COR-L47 (cell line): ENCODE measurements at regions not wholly inside any gene's neighbourhood (a gene's known extent, or its start where the extent isn't known, plus 50 kb on each side); places are given as distances from the start of the nearest gene placed in this dataset.

Experiments used
- DNase-seq: peaks from one replicate; lab custom pipeline; 2025; lab: John Stamatoyannopoulos, UW

DNA sequence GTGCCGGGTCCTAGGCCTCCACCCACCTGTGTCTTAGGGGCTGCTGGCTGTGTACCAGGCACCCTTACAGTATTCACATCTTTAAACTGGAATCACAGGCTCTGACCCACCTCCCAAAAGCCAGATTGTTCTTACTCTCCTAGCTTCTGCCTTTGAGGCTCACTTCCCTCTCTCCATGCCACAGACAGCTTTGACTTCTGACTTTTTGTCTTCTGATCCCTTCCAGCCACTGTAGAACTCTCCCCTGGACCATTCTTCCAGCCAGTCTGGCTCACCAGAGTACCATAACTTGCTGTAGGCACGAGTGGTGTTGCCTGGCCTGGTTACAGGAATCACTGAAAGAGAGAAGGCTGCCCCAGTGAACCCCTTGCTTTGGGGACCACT, 58.1 kb upstream of the STUM start:
- no peak for DNase-seq

DNA sequence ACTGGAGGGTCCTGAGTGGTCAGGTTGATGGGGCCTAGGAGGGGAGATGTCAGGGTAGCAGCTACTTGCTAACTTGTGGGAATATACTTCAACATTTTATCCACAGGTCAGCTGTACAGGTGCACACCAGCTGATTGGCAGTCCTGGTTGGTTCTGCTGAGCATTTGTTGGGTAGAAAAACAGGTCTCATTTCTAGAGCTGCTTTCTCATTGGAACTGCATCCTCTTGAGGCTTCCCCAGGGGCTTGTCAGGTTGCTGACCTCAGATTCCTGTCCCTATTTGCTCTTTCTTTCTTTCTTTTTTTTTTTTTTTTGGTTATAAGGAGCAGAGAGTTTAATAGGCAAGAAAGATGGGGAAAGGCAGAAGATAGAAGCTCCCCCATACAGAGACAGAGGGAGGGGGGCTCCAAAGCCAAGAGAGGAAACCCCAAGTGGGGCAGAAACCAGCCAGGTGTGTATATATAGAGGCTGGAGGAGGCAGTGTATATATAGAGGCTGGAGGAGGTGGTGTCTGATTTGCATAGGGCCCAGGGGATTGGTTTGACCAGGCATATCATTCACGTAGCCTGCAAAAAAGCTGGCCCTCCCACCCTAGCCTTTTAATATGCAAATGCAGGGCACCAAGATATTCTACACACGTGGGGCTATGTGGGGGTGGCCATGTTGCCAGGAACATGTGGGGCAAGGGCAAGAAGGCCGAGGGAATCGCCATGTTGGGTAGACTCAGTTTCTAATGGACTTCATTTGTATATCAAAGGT, 57.3 kb upstream of the STUM start:
- no peak for DNase-seq

DNA sequence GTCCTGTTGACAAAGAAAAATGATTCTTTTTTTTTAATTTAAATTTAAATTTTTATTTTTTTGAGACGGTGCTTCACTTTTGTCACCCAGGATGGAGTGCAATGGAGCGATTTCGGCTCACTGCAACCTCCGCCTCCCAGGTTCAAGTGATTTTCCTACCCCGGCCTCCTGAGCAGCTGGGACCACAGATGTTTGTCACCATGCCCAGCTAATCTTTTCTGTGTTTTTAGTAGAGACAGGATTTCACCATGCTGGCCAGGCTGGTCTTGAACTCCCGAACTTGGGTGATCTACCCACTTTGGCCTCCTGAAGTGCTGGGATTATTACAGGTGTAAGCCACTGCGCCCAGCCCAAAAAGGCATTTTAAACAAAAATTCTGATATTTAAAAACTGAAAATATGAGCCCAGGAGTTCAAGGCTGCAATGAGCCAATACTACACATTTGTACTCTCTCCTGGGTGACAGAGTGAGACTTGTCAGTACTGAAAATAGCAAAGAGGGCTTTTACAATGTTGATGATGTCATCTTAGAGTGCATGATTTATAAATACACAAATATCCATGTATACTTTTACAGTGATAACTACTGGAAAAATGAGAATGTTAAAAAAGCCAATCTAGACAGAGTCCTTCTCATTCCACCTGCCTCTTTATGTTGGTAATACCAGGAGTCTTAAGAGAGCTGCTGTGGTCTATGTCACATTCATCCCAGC, 56.0 kb upstream of the STUM start:
- DNase-seq = no peak

- DNase-seq = no peak
Measured at GRCh38 chr1:226494092-226494609, 54.4 kb upstream of the STUM start.

DNA sequence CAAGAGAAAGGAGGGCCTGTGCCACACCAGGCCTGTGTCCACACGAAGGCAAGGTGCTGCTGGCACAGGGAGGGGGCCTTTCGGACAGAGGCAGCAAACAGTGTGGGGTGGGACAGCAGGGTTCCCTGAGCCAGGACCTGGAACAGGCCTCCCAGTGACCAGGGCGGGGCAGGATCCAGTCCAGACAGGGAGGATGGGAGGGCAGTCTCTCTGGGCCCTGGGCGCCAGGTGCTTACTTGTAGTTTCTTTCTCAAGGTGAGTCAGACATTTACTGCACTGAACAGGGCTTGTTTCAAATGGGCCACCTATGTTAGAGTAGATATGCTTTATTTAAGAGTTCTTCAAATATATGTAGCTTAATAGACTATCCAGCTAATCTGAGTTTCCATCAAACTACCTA, 52.8 kb upstream of the STUM start:
- DNase-seq = no peak

- no peak for DNase-seq
Measured at GRCh38 chr1:226496453-226497015, 52.0 kb upstream of the STUM start.

DNA sequence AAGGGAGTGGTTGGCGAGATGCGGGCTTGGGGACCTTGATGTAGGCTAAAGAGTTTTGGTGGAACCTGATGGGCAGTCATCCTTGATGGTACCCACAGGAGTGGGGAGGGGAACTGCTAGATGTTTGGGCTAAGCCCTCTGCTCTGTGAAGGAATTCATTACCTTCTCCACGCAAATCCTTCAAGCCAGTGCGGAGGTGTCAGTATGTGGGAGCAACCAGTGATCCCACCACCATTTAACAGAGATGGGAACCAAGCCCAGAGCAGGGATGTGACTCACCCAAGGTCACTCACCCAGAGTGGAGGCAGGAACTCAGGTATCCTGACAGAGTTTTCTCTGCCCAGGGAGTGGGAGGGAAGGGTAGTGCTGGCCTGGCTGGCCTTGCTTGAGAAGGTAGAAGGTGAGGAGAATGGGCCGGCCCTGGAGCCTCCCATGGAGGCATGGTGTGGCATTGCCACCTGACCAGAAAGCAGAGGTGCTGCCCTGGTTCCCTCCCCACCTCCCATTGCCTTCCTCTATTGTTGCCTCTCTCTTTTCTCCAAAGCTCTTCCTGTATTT, 51.2 kb upstream of the STUM start:
- no peak for DNase-seq

DNA sequence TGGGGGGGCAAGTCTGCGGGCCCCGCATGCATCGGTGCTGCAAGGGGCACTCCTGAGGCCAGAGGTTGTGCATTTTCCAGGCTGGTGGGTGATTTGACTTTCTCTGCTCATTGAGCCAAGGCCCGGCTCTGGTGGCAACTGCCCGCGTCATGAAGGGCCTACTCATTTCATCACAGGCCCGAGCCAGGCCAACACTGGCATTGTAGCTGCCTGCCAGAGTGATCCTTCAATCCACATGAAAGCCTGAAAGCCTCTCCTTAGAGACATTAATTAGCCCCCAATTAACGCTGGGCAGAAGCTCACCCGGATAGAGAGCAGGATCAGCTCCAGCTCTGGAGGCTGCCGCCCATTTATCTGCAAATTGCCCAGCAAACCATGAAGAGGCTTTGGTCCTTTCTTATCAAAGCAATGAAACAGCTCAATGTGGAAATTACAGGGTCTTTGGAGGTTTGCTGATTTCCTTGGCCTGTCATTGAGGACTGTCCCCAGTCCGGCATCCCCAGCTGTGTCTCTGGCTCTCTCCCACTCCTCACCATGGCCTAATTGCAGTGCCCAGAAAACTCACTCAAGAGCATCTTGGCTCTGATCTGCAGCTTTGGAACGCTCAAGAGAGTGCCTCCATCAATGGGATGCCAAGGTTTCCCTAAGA, 50.4 kb upstream of the STUM start:
- DNase-seq = no peak

GRCh38 chr1:226498640-226499008, 49.9 kb upstream of the STUM start:
- no peak for DNase-seq
